GM21447 (cell line): ENCODE measurements at regions not wholly inside any gene's neighbourhood (a gene's known extent, or its start where the extent isn't known, plus 50 kb on each side); places are given as distances from the start of the nearest gene placed in this dataset.

Experiments used
- ATAC-seq: cut with Tn5 transposase; IDR thresholded peaks from one replicate; pipeline ENCODE4 v1.9.1; 2021; ENCODE audit not compliant: unreplicated experiment

DNA sequence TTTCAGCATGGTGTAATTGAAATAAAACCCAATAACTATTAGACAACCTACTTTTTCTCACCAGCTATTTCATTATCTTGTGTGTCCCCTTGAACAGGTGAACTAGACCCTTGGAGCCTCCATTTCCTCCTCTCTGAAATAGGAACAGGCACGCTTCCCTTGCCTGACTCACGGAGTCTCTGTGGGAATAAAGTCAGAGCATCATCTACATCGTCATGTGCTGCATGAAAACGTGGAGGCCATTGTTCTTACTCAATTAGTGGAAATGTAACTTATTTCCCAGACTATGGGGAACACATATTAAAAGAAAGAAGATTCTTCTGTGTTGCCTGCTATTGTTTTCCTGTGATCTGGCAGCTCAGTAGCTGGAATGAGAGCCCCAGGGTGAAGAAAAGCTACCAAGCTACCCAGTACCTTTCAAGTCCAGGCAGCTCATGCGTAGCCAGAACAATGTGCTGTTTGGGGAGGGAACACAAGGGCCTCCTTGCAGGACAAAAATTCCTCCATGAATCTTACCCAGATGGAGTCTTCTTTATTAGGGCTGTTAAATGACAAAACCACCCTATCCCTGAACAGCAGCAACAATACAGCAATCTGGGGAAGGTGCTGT is 59.8 kb downstream of the SOX11 start:
- ATAC-seq: no peak

DNA sequence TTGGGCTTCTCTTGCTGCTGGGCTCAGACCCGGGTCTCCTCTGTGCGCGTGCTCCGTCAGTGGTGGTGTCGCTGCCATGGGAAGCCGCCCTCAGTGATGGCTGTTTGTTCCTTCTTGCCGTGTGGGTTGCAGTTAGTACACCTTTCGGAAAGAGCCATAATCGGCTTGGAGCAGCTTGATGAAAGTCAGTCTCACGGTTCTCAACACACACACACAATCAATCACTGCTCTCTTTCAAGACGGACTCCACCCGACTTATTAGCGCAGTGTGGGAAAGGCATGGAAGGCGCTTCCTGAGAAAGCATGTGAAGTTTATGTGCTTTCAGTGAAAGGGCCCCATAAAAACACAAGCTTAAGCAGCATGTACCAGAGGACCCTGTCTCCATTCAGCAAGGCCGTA is 64.1 kb downstream of the SOX11 start:
- no peak for ATAC-seq

DNA sequence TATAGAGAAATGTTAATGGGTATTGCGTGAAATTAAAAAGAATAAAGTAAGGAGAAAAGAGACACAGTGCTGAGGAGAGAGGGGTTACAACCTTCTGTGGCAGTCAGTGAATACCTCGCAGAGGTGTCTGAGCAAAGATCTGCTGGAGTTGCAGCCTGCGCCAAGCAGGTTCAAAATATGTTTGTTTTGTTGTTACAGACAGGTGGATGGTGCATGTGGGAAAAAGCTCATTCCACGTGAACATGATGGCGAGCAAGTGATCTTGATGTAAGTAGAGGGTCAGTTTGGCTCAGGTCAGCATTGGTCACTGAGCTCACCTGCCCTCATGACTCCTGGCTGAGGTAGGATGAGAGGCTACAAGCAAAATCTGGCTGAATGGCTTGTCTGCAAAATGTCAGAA is 66.2 kb downstream of the SOX11 start:
- no peak for ATAC-seq

DNA sequence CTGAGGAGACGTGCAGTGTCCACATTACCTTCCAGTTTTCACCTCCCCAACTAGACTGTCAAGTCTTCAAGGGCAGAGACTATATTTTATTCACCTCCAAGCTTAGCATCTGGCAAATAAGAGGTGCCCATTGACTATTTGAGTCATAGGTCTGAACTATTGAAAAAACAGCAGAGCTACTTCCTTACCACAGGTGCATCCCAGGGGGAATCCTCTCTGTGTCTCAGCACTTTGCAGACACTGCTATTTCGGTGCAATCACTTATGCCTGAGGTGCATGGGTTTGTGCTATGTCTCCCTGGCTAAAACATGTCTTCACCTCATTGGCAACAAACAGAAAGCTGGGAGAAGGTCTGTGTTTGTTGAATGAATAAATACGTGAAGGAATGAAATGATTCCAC is 67.8 kb downstream of the SOX11 start:
- ATAC-seq: no peak

DNA sequence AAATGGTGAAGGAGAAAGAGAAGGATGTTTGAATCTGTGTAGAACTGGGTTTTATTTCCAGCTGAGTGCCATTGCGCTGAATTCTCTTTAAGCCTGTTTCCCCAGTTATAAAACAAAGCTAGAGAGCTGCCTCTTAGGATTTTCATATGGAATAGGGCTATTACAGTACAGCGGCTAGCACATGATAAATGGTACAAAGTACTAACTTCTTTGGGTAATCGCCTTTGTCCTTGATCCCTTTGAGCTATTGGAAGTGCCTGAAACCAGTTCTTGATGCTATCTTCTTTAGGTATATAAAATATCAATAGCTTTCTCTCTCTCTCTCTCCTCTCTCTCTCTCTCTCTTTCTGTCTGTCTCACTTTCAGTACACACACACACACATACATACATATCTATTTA is 71.3 kb downstream of the SOX11 start:
- no peak for ATAC-seq

DNA sequence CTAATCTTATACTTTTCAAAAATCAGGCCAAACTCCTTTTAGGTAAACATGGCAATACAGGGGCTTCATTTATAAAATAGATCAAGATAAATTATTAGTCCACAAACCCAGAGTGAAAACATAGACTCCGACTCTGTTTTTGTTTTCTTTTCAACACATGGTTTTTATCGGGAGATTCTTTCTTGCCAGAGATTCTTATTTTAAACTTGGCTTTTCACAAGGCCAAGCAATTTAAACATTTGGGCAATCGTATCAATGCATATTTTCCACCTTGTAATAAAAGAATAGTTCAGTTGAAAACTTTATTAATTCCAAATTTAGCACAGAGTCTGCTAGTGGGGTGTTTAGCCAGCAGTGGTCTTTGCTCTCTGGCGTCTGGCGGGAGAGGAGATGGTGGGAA is 71.9 kb downstream of the SOX11 start:
- ATAC-seq: no peak

DNA sequence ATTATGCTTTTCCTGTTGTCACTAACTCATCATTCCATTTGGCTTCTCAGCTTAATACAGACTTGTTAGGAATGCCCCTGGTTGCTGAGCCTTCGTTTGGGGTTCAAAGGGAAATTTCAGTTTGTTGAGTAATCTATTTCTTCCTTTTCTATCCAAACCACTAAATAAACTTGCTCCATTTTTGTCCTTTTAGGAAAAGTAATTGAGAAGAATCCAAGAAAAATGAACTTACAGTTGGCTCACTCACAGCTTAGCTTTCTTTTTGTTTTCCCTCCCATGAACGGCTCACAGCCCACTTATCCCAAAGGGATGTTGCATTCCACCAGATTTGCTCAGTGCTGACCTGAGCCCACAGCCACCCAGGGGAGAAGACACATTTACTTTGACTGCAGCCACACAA is 73.9 kb downstream of the SOX11 start:
- no peak for ATAC-seq

DNA sequence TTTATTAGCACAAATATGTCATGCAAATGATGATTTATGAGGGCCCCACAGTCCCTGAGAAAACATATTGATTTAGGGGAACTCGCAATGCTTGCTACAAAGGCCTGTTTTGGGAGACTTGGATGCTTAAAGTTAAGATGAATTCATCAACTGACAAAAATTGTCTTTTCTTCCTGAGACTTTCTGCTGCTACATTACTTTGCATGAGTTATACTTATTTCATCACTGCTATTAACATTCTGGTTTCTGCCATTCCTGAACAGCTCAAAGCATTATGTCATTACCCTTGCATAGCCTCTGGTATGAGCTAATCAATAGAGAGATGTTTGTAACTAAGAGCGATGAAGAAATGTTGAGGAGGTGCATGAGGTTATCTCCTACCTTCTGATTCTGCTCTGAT is 74.4 kb downstream of the SOX11 start:
- no peak for ATAC-seq

DNA sequence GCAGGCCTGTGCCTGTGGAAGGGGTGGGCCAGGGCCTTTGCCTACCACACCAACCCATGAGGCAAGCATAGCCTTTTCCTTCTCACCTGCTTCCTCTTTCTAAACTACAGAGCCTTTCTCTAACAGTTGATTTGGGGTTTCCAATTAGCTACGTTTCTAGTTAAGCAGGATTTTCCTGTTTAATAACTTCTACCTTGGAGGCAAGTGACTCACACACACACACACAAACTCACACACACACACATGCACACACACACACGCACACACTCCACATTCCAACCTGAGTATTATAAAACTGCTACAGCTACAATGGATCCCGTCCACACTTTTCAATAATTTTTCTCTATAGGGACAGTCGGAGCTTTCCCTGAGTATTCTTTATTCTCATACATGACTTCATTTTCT is 84.9 kb downstream of the SOX11 start:
- no peak for ATAC-seq

DNA sequence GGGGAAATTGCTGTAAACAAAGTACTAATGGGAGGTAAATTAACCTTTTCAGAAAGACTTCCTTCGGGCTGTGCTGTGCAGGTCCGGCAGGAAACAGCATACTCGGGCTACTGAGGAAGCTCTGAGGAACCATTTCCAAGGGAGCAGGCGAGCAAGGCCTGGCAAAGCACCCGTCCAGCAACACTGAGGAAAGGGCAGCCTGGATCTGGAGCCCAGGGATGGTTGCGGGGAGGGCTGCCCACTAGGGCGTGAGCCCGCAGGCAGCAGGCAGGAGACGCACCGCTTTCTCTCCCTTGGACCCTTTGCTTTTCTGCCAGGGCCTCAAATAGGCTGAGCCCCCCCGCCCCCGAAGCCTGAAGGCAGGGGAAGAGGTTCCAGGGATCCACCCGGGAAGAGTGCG is 89.5 kb downstream of the SOX11 start:
- ATAC-seq: no peak

DNA sequence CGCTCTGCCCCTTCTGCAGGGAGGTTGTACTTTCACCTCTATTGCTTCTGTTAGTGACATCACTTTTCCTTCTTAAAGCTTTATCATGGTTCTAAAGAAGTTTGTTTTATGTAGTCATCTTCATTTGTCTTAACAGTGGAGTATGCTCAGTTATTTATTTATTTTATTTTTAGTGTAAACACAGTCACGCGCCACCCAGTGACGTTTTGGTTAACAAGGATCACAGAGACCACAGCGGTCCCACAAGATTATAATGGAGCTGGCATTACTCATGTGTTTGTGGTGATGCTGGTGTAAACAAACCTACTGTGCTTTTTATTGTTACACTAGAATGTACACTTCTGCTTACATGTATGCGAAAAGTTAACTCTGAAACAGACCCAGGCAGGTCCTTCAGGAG is 89.9 kb downstream of the SOX11 start:
- ATAC-seq: no peak

DNA sequence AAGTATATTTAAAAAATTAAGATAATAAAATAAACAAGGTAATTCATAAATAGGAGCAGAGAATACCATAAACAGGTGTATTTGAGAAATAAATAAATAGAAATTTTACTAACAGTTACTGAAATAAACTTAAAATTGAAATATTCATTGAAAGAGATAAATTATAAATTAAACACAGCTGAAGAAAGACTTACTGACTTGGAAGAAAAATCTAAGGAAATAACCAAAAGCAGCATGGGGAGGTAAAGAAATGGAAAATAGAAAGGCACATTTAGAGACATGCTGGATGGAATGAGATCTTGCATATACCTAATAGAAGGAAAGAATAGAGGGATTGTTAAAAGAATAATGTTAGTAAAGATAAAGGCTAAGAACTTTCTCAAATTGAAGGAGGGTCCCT is 96.3 kb downstream of the SOX11 start:
- ATAC-seq: no peak

DNA sequence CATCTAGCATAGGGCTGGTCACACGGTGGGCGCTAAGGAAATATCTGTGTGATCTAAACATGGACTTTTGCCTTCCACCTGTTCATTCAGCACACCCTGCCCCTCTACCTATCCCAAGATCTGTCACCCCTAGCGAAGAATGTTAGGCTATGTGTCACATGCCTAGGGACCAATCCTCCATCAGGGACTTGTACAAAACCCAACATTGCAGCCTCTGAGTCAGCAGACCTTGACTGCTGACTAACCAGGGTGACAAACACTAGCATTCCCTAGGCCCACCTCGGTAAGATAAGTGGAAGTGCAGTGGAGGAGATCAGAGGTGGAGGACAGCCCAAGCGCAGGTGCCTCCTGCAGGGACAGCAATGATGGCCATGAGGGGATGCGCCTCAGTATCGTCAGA is 99.2 kb downstream of the SOX11 start:
- ATAC-seq: no peak

DNA sequence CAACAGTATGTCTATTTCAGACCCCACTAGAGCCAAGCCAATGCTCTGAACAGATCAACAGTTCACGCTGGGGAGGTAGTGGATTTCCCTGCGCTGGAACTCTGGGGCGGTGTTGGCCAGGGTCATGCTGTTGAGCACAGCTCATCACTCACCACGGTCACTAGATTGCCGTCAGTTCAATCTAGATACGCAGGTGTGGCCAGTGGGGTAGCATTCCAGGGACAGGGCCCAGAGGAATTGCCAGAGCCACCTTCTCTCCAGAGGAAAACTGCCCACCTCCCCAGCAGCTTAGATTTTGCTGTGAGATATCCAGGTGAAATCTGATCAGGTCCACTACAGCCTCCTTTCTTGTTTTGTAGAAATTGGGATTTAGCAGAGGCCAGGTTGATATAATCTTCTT is 101.8 kb downstream of the SOX11 start:
- ATAC-seq: no peak

DNA sequence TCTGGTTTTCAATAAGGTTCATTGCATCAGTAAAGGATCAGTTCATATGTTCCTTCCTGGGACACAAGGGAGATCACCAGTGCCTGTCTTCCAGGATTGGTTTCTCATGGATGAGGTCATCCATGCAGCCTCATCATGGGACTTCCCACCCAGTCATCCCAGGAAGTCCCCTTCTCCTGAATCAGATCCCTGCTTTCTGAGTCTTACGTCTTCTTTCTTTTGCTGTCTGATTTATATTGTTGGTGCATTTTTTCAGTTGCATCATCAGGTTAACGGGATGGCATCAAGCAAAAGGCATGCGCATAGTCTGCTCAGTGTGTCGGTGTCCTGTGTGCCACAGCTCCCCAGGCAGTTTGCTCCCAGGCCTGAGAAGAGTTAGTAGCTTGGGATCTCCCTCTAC is 105.9 kb downstream of the SOX11 start:
- ATAC-seq: no peak

DNA sequence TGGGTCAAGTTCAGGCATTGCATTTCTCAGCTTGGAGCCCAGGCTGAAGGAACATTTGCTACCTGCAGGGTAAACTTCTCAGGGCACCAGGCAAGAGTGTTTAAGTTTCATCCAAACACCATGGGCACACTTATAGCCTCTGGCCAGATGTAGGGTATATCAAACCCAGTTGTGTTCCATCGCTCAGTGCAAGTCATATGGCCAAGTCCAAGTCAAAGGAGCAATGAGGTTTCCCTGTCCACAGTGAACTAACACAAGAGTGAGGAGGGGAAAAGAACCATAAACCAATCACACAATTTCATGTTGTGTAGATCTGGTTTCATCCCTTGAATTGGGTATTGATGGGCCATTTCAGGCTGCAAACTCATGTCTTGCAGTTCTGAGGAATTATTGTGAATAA is 107.2 kb downstream of the SOX11 start:
- no peak for ATAC-seq

DNA sequence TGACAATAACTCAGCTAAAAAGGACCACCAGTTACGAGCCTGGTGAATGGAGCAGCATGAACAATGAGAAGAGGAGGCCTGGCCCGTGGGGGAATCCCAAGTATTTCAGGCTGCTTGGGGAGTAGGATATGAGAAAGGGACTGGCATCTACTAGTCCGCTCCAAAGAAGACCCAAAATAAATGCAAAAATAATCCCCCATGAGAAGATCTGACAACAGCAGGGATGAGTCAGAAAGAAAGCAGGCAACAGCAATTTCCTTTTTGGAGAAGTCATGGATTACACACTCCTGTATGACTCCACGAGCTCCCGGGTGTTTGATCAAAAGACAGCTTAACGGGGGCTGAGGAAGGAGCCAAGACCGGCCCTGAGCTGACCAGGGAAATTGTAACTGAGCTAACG is 111.4 kb downstream of the SOX11 start:
- ATAC-seq: no peak

DNA sequence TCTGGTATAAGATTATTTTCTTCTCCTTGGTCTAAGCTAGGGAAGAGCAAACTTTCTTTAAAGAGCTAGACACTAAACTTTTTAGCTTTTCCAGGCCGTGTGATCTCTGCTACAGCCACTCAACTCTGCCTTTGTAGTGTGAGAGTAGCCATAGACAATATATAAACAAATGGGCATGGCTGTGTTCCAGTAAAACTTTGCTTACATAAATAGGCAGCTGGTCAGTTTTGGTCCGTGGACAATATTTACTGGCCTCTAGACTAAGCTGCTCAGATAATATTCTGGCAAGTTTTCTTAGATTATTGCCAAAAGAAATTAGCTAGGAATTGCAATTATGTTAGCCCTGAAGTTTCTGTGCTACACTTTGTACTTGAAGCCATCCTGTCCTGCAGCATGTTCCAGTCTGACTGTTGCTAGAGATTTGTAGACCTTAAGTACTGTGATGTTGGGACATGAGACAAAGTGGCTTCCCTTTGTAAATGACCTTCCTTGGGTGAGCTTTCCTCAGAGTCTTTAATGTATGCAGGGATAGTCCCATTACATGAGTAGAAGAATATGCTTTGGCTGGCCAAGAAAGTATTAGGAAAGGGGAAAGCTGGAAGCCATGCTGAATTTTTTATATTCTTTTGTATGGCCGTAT is 126.9 kb downstream of the SOX11 start:
- no peak for ATAC-seq

DNA sequence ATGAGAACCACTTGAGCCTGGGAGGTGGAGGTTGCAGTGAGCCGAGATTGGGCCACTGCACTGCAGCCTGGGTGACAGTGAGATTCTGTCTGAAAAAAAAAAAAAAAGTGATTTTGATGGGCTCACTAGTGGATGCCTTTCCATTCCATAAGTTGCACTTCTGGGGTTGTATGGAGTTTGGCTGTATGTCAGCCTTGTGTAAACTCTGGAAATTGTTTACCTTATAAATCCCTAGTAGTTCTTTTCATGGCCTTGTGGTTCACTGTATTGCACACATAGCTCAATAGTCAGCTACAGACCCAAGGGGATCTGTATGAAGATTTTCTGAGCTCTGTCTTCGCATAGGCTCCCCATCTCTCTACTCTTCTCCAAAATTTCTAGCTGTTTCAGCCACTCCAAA is 131.9 kb downstream of the SOX11 start:
- ATAC-seq: no peak

DNA sequence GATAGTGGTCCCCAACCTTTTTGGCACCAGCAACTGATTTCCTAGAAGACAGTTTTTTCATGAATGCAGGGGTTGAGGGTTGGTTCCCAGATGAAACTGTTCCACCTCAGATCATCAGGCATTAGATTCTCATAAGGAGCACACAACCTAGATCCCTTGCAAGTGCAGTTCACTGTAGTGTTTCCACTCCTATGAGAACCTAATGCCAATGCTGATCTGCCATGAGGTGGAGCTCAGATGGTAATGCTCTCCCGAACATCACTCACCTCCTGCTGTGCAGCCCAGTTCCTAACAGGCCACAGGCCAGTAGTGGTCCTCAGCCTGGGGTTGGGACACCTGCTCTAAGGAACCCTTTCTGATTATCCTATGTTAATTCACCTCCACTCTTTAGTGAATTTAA is 133.5 kb downstream of the SOX11 start:
- ATAC-seq: no peak

DNA sequence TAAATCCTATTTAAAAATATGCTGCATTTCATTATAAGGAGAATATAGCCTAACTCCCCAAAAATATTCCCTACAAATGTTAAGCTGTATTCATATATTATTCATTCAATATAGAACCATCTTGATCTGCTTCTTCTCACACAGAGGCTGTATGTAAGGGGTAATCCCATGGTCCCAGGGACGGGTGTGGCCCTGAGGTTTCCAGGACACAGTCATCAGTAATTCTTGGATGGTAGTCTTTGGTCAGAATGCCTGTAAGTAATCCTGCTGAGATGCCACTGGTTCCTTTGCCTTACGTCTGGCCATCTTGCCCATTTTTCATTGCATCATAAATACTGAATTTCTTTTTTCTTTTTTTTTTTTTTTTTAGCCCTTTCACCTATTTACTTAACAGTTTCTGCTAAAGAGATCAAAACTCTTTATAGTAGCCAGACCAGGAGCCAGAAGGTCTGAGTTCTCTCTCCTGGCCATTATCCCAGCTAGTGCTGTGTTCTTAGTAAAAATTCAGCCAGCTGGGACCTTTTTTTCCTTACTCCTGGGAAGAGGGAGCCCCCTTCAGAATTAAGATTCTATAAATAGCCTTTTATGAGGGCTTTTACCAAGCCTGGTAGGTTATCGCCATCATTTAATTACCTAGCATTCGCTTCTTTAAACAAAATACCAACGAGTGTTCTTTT is 134.9 kb downstream of the SOX11 start:
- ATAC-seq: no peak

DNA sequence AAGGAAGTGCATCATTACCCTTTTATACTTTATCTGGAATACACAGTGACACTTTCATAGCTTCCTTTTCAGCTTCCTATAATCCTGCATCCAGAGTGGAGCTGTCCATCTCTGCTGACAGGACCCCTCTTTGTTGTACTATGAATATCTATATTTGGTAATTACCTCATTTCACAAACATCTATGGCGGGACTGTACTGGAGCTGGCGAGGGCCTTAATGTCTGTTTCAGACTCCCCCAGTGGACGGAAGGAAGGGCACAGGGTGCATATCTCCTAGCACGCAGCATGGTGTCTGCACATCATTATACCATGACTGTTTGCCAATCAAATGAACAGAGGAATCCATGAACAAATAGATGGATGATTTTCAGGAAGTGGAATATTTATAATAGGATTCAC is 142.3 kb downstream of the SOX11 start:
- no peak for ATAC-seq

DNA sequence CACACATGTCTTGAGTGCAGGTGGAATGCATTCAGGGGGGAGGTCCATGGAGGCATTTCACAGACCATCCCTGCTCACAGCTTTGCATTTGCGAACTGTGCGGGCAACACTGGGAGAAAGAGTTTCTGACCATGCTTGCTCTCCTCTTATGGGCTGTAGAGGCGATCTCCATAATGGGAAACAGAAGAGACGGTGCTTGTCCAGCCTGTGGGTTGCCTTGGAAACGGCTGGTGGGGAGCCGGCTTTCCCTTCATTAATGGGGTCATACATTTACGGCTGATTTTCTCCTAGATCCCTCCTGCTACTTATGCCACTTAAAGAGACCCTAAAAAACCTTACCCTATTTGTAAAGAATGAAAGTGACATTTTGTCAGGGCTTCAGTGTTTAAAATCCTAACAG is 147.4 kb downstream of the SOX11 start:
- ATAC-seq: no peak
